HCT116 (cell line): ENCODE measurements at regions not wholly inside any gene's neighbourhood (a gene's known extent, or its start where the extent isn't known, plus 50 kb on each side); places are given as distances from the start of the nearest gene placed in this dataset.

ENCODE experiments used
- ATAC-seq: fragments of 200-7000 bp; cut with Tn5 transposase; 2 replicates; pipeline ENCODE4 v1.9.1; 2020; ENCODE audit warnings: mild to moderate bottlenecking, moderate library complexity
- BruUV-seq: library from RNA; stranded (reverse); fragments of 400-500 nt; replicated peaks from 2 replicates; lab custom pipeline; 2021; lab: Mats Ljungman, UMichigan
- CTCF ChIA-PET: fragments of 300-600 bp; sonication (Branson Sonifier 250); formaldehyde crosslinking; loops from one replicate; lab custom pipeline; 2021; ENCODE audit warnings: antibody characterized with exemption; lab: Charles Lee
- POLR2A ChIA-PET: fragments of 300-600, 350-600 bp; sonication (Branson Sonifier 250); formaldehyde crosslinking; loops from one replicate; lab custom pipeline; 2021; ENCODE audit warnings: antibody characterized with exemption; lab: Charles Lee
- RAD21 ChIA-PET, 2 experiments: fragments of 300-600 bp; sonication (Branson Sonifier 250); formaldehyde crosslinking; loops; one replicate each; lab custom pipeline; 2023; ENCODE audit warnings: low total read pairs in 2 of 2; ENCODE audit not compliant: uncharacterized antibody in 2 of 2, unreplicated experiment in 2 of 2, low non-redundant PET in 1 of 2; lab: Charles Lee
- DNase-seq: peaks from one replicate; pipeline ENCODE4 v3.0.0-alpha.2; 2010; ENCODE audit warnings: low read depth, low spot score
- H2AFZ ChIP-seq: fragments of 200-600 bp; shearing (Covaris generic), sonication (generic); 2 replicates; pipeline ENCODE4 v1.6.1; 2017; ENCODE audit warnings: low read depth, mixed run types, mixed read lengths, antibody characterized with exemption, low read length; ENCODE audit not compliant: poor library complexity, severe bottlenecking
- H3K27ac ChIP-seq: 2 replicates; pipeline ENCODE4 v1.5.1; 2012; ENCODE audit warnings: low read depth, low read length
- H3K27me3 ChIP-seq: fragments of 200-600 bp; sonication (generic); 2 replicates; pipeline ENCODE4 v1.6.1; 2016; ENCODE audit warnings: mixed run types, low read length, mixed read lengths; ENCODE audit not compliant: insufficient read depth
- H3K36me3 ChIP-seq, 2 experiments: fragments of 200-500 bp in 1 of 2; fragments of 200-600 bp in 1 of 2; sonication (Bioruptor generic) in 1 of 2; sonication (generic) in 1 of 2; 2 replicates each; pipeline versions ENCODE4 v1.5.1 to v1.6.1; 2014 to 2016; ENCODE audit warnings: low read length in 2 of 2, inconsistent platforms in 1 of 2, mixed read lengths in 1 of 2, mixed run types in 1 of 2; ENCODE audit not compliant: insufficient read depth in 2 of 2, control insufficient read depth in 1 of 2
- H3K4me1 ChIP-seq, 2 experiments: fragments of 200-600 bp in 1 of 2; sonication (generic) in 1 of 2; 2 replicates each; pipeline versions ENCODE4 v1.5.1 to v1.6.1; 2012 to 2017; ENCODE audit warnings: low read length in 2 of 2, inconsistent platforms in 1 of 2, mild to moderate bottlenecking in 1 of 2, mixed read lengths in 1 of 2, mixed run types in 1 of 2, moderate library complexity in 1 of 2; ENCODE audit not compliant: insufficient read depth in 2 of 2, control insufficient read depth in 1 of 2
- H3K4me2 ChIP-seq: fragments of 200-600 bp; sonication (generic); 2 replicates; pipeline ENCODE4 v1.6.1; 2017; ENCODE audit warnings: mixed run types, low read length, mixed read lengths
- H3K4me3 ChIP-seq, 2 experiments: fragments of 200-600 bp in 1 of 2; sonication (generic) in 1 of 2; replicated peaks in 1 of 2; 2 replicates each; pipeline ENCODE4 v1.5.1; 2011 to 2016; ENCODE audit warnings: low read length in 2 of 2, control low read depth in 1 of 2, low read depth in 1 of 2, mild to moderate bottlenecking in 1 of 2, mixed read lengths in 1 of 2, mixed run types in 1 of 2
- H3K79me2 ChIP-seq: fragments of 200-600 bp; sonication (generic); 2 replicates; pipeline ENCODE4 v1.6.1; 2017; ENCODE audit warnings: mild to moderate bottlenecking, mixed run types, low read length, moderate library complexity, mixed read lengths; ENCODE audit not compliant: insufficient read depth
- H3K9ac ChIP-seq: fragments of 200-600 bp; sonication (generic); 2 replicates; pipeline ENCODE4 v1.6.1; 2016; ENCODE audit warnings: low read length, mixed read lengths
- H3K9me2 ChIP-seq: fragments of 200-600 bp; sonication (generic), shearing (Covaris generic); 2 replicates; pipeline ENCODE4 v1.6.1; 2017; ENCODE audit warnings: mixed run types, mild to moderate bottlenecking, moderate library complexity; ENCODE audit not compliant: insufficient read depth
- H3K9me3 ChIP-seq, 2 experiments: fragments of 200-500 bp in 1 of 2; fragments of 200-600 bp in 1 of 2; sonication (Bioruptor generic) in 1 of 2; sonication (generic) in 1 of 2; 2 replicates each; pipeline ENCODE4 v1.6.1; 2014 to 2017; ENCODE audit warnings: low read length in 2 of 2, mixed read lengths in 2 of 2, inconsistent platforms in 1 of 2, low read depth in 1 of 2, mild to moderate bottlenecking in 1 of 2, mixed run types in 1 of 2, moderate library complexity in 1 of 2; ENCODE audit not compliant: control insufficient read depth in 1 of 2, insufficient read depth in 1 of 2
- H4K20me1 ChIP-seq: fragments of 200-600 bp; sonication (generic), shearing (Covaris generic); 2 replicates; pipeline ENCODE4 v1.6.1; 2017; ENCODE audit warnings: mixed run types, mild to moderate bottlenecking, moderate library complexity; ENCODE audit not compliant: insufficient read depth
- ATF3 ChIP-seq: IDR thresholded peaks from 2 replicates; pipeline ENCODE4 v1.6.1; 2012
- CBX3 ChIP-seq: IDR thresholded peaks from 2 replicates; pipeline ENCODE4 v1.6.1; 2012; ENCODE audit warnings: low read depth
- CEBPB ChIP-seq: IDR thresholded peaks from 2 replicates; pipeline ENCODE4 v1.6.1; 2012; ENCODE audit warnings: low read depth
- EGR1 ChIP-seq: IDR thresholded peaks from 2 replicates; pipeline ENCODE4 v1.6.1; 2012; ENCODE audit warnings: low read depth
- EZH2phosphoT487 ChIP-seq: fragments of 200-600 bp; IDR thresholded peaks from 2 replicates; pipeline ENCODE4 v1.6.1; 2018; ENCODE audit warnings: antibody characterized with exemption, borderline replicate concordance
- FOSL1 ChIP-seq: IDR thresholded peaks from 2 replicates; pipeline ENCODE4 v1.6.1; 2012; ENCODE audit warnings: low read depth
- JUND ChIP-seq: IDR thresholded peaks from 2 replicates; pipeline ENCODE4 v1.6.1; 2012
- RAD21 ChIP-seq: IDR thresholded peaks from 2 replicates; pipeline ENCODE4 v1.6.1; 2012; ENCODE audit warnings: low read depth, mild to moderate bottlenecking
- SP1 ChIP-seq: IDR thresholded peaks from 2 replicates; pipeline ENCODE4 v1.6.1; 2012; ENCODE audit warnings: low read depth
- SRF ChIP-seq: IDR thresholded peaks from 2 replicates; pipeline ENCODE4 v1.6.1; 2012; ENCODE audit warnings: low read depth
- TCF7L2 ChIP-seq: IDR thresholded peaks from 2 replicates; pipeline ENCODE4 v1.7.0; 2011; ENCODE audit warnings: borderline replicate concordance, inconsistent platforms; ENCODE audit not compliant: insufficient read depth, insufficient read length; ENCODE audit errors: extremely low read depth
- ZBTB33 ChIP-seq: IDR thresholded peaks from 2 replicates; pipeline ENCODE4 v1.6.1; 2011; ENCODE audit warnings: mild to moderate bottlenecking, low read length, moderate library complexity; ENCODE audit not compliant: insufficient replicate concordance; ENCODE audit errors: extremely low read depth
- ZNF274 ChIP-seq: fragments of 200-500 bp; sonication (Bioruptor generic); IDR thresholded peaks from 2 replicates; pipeline ENCODE4 v1.6.1; 2014; ENCODE audit warnings: mild to moderate bottlenecking, low read depth, low read length, inconsistent platforms
- intact Hi-C: fragments of 100-400 bp; cut with micrococcal nuclease; formaldehyde crosslinking; loops from 2 replicates; pipeline ENCODE4 v1.10.0; 2022
- TF ChIP-seq, protein P1 (sequence below): IDR thresholded peaks from 2 replicates; pipeline ENCODE4 v1.6.1; 2012; ENCODE audit warnings: low read depth

GRCh38 chr7:35334506-35334905, 80.6 kb upstream of the TBX20 start:
- ATAC-seq (no peak), DNase-seq (no peak)
- ChIA-PET CTCF (no interaction called here), POLR2A (no interaction called here), RAD21 (no interaction called here)
- H3K4me1 ChIP-seq: no peaks in the 10 kb centered on the region
- H3K4me2 ChIP-seq: no peak overlapping the region
- H3K9me2 ChIP-seq: no peaks in the 10 kb centered on the region
- no peaks in the 10 kb centered on the region for H3K36me3 ChIP-seq
- no peak overlapping the region for H3K9ac ChIP-seq
- no peaks in the 10 kb centered on the region for H3K79me2 ChIP-seq
- no peak overlapping the region for H2AFZ ChIP-seq
- intact Hi-C loops: no loop called here
- no peaks in the 10 kb centered on the region for H3K9me3 ChIP-seq
- TF ChIP-seq EGR1 (no peak), TCF7L2 (no peak), RAD21 (no peak), ZBTB33 (no peak), JUND (no peak), EZH2phosphoT487 (no peak), SP1 (no peak), ATF3 (no peak)
- H3K27me3 ChIP-seq: no peaks in the 10 kb centered on the region
- no peak overlapping the region for H3K4me3 ChIP-seq
- H4K20me1 ChIP-seq: no peaks in the 10 kb centered on the region
- no TSS peak for BruUV-seq
- no peak overlapping the region for H3K27ac ChIP-seq

GRCh38 chr7:35333265-35333664, 79.4 kb upstream of the TBX20 start:
- H3K36me3 ChIP-seq: no peaks in the 10 kb centered on the region
- DNase-seq (no peak), ATAC-seq (no peak)
- H4K20me1 ChIP-seq: no peaks in the 10 kb centered on the region
- BruUV-seq: no TSS peak
- H3K27ac ChIP-seq: no peak overlapping the region
- H3K4me1 ChIP-seq: no peaks in the 10 kb centered on the region
- no peaks in the 10 kb centered on the region for H3K27me3 ChIP-seq
- ChIA-PET CTCF (no interaction called here), POLR2A (no interaction called here), RAD21 (no interaction called here)
- H2AFZ ChIP-seq: no peak overlapping the region
- intact Hi-C loops: no loop called here
- H3K4me2 ChIP-seq: no peak overlapping the region
- no peaks in the 10 kb centered on the region for H3K79me2 ChIP-seq
- no peak overlapping the region for H3K4me3 ChIP-seq
- H3K9ac ChIP-seq: no peak overlapping the region
- H3K9me3 ChIP-seq: no peaks in the 10 kb centered on the region
- 0 out of 2 replicates have a peak, but pooled peaks cover 3% of the 10 kb centered on the region for H3K9me2 ChIP-seq
- no peak for TF ChIP-seq CEBPB
- TF ChIP-seq ZNF274: no peak
- TF ChIP-seq SRF: no peak
- TF ChIP-seq, protein P1, sequence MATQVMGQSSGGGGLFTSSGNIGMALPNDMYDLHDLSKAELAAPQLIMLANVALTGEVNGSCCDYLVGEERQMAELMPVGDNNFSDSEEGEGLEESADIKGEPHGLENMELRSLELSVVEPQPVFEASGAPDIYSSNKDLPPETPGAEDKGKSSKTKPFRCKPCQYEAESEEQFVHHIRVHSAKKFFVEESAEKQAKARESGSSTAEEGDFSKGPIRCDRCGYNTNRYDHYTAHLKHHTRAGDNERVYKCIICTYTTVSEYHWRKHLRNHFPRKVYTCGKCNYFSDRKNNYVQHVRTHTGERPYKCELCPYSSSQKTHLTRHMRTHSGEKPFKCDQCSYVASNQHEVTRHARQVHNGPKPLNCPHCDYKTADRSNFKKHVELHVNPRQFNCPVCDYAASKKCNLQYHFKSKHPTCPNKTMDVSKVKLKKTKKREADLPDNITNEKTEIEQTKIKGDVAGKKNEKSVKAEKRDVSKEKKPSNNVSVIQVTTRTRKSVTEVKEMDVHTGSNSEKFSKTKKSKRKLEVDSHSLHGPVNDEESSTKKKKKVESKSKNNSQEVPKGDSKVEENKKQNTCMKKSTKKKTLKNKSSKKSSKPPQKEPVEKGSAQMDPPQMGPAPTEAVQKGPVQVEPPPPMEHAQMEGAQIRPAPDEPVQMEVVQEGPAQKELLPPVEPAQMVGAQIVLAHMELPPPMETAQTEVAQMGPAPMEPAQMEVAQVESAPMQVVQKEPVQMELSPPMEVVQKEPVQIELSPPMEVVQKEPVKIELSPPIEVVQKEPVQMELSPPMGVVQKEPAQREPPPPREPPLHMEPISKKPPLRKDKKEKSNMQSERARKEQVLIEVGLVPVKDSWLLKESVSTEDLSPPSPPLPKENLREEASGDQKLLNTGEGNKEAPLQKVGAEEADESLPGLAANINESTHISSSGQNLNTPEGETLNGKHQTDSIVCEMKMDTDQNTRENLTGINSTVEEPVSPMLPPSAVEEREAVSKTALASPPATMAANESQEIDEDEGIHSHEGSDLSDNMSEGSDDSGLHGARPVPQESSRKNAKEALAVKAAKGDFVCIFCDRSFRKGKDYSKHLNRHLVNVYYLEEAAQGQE: no peak
- no peak for TF ChIP-seq FOSL1
- no peak for TF ChIP-seq ZBTB33
- TF ChIP-seq EGR1: no peak
- no peak for TF ChIP-seq EZH2phosphoT487
- TF ChIP-seq CBX3: no peak
